Prostate gland (tissue), 2 donors: ENCODE measurements at regions not wholly inside any gene's neighbourhood (a gene's known extent, or its start where the extent isn't known, plus 50 kb on each side); places are given as distances from the start of the nearest gene placed in this dataset.

Experiments
- POLR2A ChIP-seq: fragments of 450-650 bp; IDR thresholded peaks from one replicate; pipeline ENCODE4 v1.6.1; 2016; ENCODE audit warnings: antibody characterized with exemption, mild to moderate bottlenecking
- POLR2AphosphoS5 ChIP-seq: sonication (generic); formaldehyde crosslinking; IDR thresholded peaks from one replicate; pipeline ENCODE4 v1.6.1; 2017; ENCODE audit warnings: antibody characterized with exemption
- TF ChIP-seq, protein P1 (sequence below), 4 experiments: fragments of 200-600 bp in 2 of 4; fragments of 450-650 bp in 2 of 4; sonication (generic) in 2 of 4; IDR thresholded peaks; 1 replicate in 3 of 4; 2 replicates in 1 of 4; pipeline ENCODE4 v1.5.1; 2016 to 2019; ENCODE audit warnings: antibody characterized with exemption in 4 of 4, mild to moderate bottlenecking in 2 of 4, moderate library complexity in 2 of 4

GRCh38 chr18:75639472-75639831 is 211.9 kb upstream of the SMIM21 start:
- TF ChIP-seq, protein P1, sequence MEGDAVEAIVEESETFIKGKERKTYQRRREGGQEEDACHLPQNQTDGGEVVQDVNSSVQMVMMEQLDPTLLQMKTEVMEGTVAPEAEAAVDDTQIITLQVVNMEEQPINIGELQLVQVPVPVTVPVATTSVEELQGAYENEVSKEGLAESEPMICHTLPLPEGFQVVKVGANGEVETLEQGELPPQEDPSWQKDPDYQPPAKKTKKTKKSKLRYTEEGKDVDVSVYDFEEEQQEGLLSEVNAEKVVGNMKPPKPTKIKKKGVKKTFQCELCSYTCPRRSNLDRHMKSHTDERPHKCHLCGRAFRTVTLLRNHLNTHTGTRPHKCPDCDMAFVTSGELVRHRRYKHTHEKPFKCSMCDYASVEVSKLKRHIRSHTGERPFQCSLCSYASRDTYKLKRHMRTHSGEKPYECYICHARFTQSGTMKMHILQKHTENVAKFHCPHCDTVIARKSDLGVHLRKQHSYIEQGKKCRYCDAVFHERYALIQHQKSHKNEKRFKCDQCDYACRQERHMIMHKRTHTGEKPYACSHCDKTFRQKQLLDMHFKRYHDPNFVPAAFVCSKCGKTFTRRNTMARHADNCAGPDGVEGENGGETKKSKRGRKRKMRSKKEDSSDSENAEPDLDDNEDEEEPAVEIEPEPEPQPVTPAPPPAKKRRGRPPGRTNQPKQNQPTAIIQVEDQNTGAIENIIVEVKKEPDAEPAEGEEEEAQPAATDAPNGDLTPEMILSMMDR (IDR thresholded peaks at IDR 0.05): no peak
- TF ChIP-seq POLR2AphosphoS5 (no peak), POLR2A (no peak)
